ENCODE measurements at regions not wholly inside any gene's neighbourhood (a gene's known extent, or its start where the extent isn't known, plus 50 kb on each side); places are given as distances from the start of the nearest gene placed in this dataset.

GRCh38 chr11:27860811-27861210 is 160.6 kb upstream of the BDNF start:
- POLR2A ChIA-PET = no interaction called here
- BruUV-seq (replicated peaks) = no TSS peak
- Histone ChIP-seq H3K4me3 (no peak overlapping the region), H3K27me3 (replicated peaks in 1 of 2; ENCODE audit: control insufficient read depth in 2 of 2, insufficient read depth in 2 of 2, low read length in 1 of 2) (no peaks in the 10 kb centered on the region), H2AFZ (ENCODE audit: control insufficient read depth, low read depth, low read length) (no peak overlapping the region), H3K9ac (ENCODE audit: control insufficient read depth, insufficient read depth, low read length) (no peak overlapping the region), H3K36me3 (ENCODE audit: control insufficient read depth in 2 of 2, insufficient read depth in 2 of 2, low read length in 1 of 2) (no peaks in the 10 kb centered on the region), H3K27ac (ENCODE audit: control insufficient read depth, insufficient read depth) (no peak overlapping the region), H3K4me1 (ENCODE audit: control insufficient read depth, insufficient read depth, low read length) (no peaks in the 10 kb centered on the region), H3K9me3 (replicated peaks; ENCODE audit: control insufficient read depth, insufficient read depth, low read length) (no peaks in the 10 kb centered on the region), H3K79me2 (ENCODE audit: control insufficient read depth, insufficient read depth, low read length) (no peaks in the 10 kb centered on the region), H3K4me2 (ENCODE audit: control insufficient read depth, insufficient read depth) (no peak overlapping the region), H4K20me1 (ENCODE audit: control insufficient read depth, insufficient read depth) (no peaks in the 10 kb centered on the region)
- in situ Hi-C loops (cut with MboI) (no loop called here), intact Hi-C loops (cut with micrococcal nuclease; ENCODE audit: unreplicated experiment) (no loop called here)
- CTCF ChIA-PET = no interaction called here
- no peak for DNase-seq (ENCODE audit: low read depth, low spot score)
- ATAC-seq = no peak
- RAD21 ChIA-PET (ENCODE audit: unreplicated experiment) = no interaction called here
- FAIRE-seq = no peak
- TF ChIP-seq GATAD2B (conservative IDR thresholded peaks at IDR 0.05; ENCODE audit: low read depth) = no peak
- TF ChIP-seq RELB (IDR thresholded peaks at IDR 0.05; ENCODE audit: low read depth) = no peak
- TF ChIP-seq SMARCA5 (IDR thresholded peaks at IDR 0.05) = no peak
- no peak for TF ChIP-seq RCOR1 (conservative IDR thresholded peaks at IDR 0.05; ENCODE audit: low read depth, low read length)
- no peak for TF ChIP-seq FOS (IDR thresholded peaks at IDR 0.05; ENCODE audit: borderline replicate concordance, extremely low read depth, insufficient read length)
- 23% methylated on average over 2 of the region's 2 CpGs for WGBS (ENCODE audit: insufficient coverage, insufficient replicate concordance, low lambda C conversion rate, missing lambda C conversion rate)
- SMC1A ChIA-PET (ENCODE audit: uncharacterized antibody, unreplicated experiment) = interaction anchor here (2.0 kb wide), 1 partner anchor 53 kb away, joined by 6 read pairs; no protein-coding TSS in a partner anchor

GRCh38 chr11:27858866-27859265 is 158.6 kb upstream of the BDNF start:
- BruUV-seq (replicated peaks) = no TSS peak
- Histone ChIP-seq H3K4me2 (ENCODE audit: control insufficient read depth, insufficient read depth) (no peak overlapping the region), H2AFZ (ENCODE audit: control insufficient read depth, low read depth, low read length) (no peak overlapping the region), H3K27ac (ENCODE audit: control insufficient read depth, insufficient read depth) (no peak overlapping the region), H3K36me3 (ENCODE audit: control insufficient read depth in 2 of 2, insufficient read depth in 2 of 2, low read length in 1 of 2) (no peaks in the 10 kb centered on the region), H3K27me3 (replicated peaks in 1 of 2; ENCODE audit: control insufficient read depth in 2 of 2, insufficient read depth in 2 of 2, low read length in 1 of 2) (no peaks in the 10 kb centered on the region), H3K4me3 (no peak overlapping the region), H3K9ac (ENCODE audit: control insufficient read depth, insufficient read depth, low read length) (no peak overlapping the region), H3K4me1 (ENCODE audit: control insufficient read depth, insufficient read depth, low read length) (no peaks in the 10 kb centered on the region), H3K9me3 (replicated peaks; ENCODE audit: control insufficient read depth, insufficient read depth, low read length) (no peaks in the 10 kb centered on the region), H4K20me1 (ENCODE audit: control insufficient read depth, insufficient read depth) (no peaks in the 10 kb centered on the region), H3K79me2 (ENCODE audit: control insufficient read depth, insufficient read depth, low read length) (no peaks in the 10 kb centered on the region)
- POLR2A ChIA-PET = no interaction called here
- intact Hi-C loops (cut with micrococcal nuclease; ENCODE audit: unreplicated experiment) = no loop called here
- ATAC-seq = no peak
- DNase-seq (ENCODE audit: low read depth, low spot score) = no peak
- CTCF ChIA-PET = interaction anchor here (1.3 to 3.3 kb wide), 2 partner anchors 19 to 57 kb away, joined by 4 to 13 read pairs; no protein-coding TSS in a partner anchor
- RAD21 ChIA-PET (ENCODE audit: unreplicated experiment) = no interaction called here
- in situ Hi-C loops (cut with MboI) = no loop called here
- 36% methylated on average over 3 of the region's 3 CpGs for WGBS (ENCODE audit: insufficient coverage, insufficient replicate concordance, low lambda C conversion rate, missing lambda C conversion rate)
- no peak for FAIRE-seq
- TF ChIP-seq DPF2 (IDR thresholded peaks at IDR 0.05) (no peak), SP1 (IDR thresholded peaks at IDR 0.05; ENCODE audit: low read depth, low read length) (no peak), HCFC1 (IDR thresholded peaks at IDR 0.05; ENCODE audit: low read length) (no peak), MYC (IDR thresholded peaks at IDR 0.05; ENCODE audit: insufficient read depth, insufficient read length, insufficient replicate concordance, low read length, severe bottlenecking) (no peak), ATF7 (IDR thresholded peaks at IDR 0.05; ENCODE audit: low read depth) (no peak), SKIL (IDR thresholded peaks at IDR 0.05; ENCODE audit: low read depth, poor library complexity, severe bottlenecking) (no peak), FOS (IDR thresholded peaks at IDR 0.05; ENCODE audit: borderline replicate concordance, extremely low read depth, insufficient read length) (no peak), TBL1XR1 (IDR thresholded peaks at IDR 0.05; ENCODE audit: low read depth, low read length) (no peak), RB1 (IDR thresholded peaks at IDR 0.05; ENCODE audit: borderline replicate concordance) (no peak), ZNF384 (IDR thresholded peaks at IDR 0.05; ENCODE audit: borderline replicate concordance, low read depth, low read length) (no peak), IKZF1 (conservative IDR thresholded peaks at IDR 0.05) (no peak)
- SMC1A ChIA-PET (ENCODE audit: uncharacterized antibody, unreplicated experiment) = no interaction called here
